NCI-H345 treated with DMSO at 0.1 percent for 48 hours (cell line): ENCODE measurements at regions not wholly inside any gene's neighbourhood (a gene's known extent, or its start where the extent isn't known, plus 50 kb on each side); places are given as distances from the start of the nearest gene placed in this dataset.
"Not testable (repeated sequence)": the region's sequence is repeated elsewhere in the genome, so short reads cannot be mapped to it uniquely, and the experiment has no call there.

Source experiments
- DNase-seq: peaks from one replicate; lab custom pipeline; 2025; ENCODE audit not compliant: unreplicated experiment; lab: John Stamatoyannopoulos, UW

DNA sequence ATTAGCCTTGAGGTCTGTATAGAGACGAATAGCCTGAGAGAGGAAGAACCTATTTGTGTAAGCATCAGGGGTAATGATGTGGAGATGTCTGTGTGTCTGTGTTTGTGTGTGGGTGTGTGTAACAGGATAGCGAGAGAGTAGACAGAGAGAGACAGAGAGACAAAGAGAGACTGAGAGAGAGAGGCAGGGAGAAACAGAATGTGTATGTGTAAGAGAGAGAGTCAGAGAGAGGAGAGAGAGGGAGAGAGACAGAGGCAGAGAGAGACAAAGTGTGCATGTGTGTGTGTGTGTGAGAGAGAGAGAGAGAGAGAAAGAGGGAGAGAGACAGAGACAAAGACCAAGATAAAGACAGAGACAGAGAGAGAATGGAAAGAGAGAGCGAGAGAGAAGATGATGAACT is 396.1 kb downstream of the PAX1 start:
- no peak for DNase-seq

DNA sequence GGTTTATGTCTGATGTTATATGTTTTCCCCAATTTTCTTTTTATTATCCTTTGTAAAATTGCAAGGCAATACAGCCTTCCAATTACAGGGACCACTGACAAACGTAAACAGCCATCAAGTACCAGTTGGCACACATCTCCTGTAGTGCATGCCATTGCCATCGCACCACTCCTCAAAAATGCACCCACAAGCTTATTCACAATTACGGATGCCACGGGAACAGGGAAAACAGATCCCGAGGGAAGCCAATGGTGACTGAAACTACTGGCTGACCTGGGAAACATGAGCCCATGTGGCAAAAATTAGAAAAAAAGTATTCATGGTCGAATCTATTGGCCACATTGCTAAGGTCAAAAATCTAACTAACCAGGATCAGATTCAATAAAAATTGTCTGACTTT is 395.2 kb downstream of the PAX1 start:
- DNase-seq, result no peak

DNA sequence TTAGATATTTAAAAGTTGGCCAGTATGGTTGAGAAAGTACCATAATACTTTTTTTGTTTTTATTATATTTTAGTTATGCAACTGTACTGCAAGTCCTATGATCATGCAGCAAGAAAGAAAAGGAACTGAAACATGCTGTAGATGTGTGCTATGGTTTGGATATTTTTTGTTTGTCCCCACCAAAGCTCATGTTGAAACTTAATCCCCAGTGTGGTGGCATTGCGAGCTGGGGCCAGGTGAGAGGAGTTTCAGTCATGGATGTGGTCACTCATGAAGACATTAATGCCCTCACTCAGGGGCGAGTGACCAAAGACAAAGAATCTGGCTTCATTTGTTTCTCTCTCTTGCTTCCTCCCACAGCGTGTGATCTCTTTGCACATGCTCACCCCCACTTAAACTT is 393.9 kb downstream of the PAX1 start:
- no peak for DNase-seq

DNA sequence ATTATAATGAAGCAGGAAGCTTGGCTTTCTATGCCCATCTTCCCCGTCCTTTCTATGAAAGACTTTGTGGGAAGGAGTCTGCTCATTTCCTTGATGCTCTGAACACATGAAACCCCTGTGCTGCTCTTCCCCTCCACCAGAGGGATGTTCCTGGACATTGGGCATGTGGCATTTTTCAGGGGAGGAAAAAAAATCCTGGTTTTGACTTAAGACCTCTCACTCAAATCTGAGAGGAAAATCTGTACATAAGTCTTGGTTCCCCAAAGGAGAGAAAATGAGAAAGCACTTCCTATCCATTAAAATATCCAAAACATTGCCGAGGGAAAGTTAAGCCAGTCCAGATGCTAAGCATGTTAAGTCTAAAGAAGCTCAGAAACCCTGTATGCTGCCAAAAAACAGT is 393.0 kb downstream of the PAX1 start:
- no peak for DNase-seq

DNA sequence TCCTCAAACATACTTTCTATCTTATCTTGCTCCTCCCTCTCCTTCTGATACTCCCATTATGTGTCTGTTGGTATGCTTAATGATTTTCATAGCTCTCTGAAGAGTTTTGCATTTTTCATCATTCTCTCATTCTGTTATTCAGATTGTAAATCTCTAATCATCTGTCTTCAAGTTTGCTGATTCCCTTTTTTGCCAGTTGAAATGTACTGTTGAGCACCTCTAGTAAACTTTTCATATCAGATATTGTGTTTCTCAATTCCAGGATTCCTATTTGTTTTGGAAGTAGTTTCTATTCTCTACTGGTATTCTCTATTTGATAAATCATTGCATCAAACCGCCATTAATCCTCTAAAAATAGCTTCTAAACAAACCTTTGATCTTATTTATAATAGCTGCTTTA is 387.7 kb downstream of the PAX1 start:
- DNase-seq, result no peak

DNA sequence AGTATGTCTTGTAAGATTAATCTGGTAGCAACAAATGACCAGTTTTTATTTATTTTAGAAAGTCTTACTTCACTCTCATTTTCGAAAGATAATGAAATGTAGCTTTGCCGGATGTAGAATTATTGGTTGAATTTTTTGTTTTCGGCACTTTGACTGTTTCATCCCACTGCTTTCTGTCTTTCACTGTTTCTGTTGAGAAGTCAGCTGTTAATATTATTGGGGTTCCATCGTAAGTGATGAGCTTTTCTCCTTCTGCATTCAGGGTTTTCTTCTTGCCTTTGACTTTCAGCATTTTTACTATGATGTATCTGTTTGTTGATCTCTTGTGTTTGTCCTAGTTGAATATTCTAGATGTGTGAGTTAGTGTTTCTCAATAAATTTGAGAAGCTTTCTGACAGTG is 383.4 kb downstream of the PAX1 start:
- DNase-seq, result no peak

DNA sequence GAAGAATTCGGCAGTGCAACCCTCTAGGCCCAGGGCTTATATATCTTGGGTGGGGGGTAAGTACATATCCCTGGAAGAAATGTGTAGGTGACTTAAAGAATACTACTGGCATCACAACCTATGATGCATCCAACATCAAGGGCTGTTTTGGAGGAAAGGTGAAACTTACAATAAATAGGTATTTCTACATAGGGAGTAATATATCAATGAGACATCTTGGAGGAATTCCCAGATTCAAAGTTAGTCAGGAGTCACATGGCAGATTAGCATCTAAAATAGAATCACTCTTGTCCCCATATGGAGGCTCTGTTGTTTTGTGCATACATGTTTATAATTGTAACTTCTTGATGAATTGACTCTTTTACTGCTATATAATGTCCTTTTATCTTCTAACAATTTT is 375.5 kb downstream of the PAX1 start:
- DNase-seq, result no peak

DNA sequence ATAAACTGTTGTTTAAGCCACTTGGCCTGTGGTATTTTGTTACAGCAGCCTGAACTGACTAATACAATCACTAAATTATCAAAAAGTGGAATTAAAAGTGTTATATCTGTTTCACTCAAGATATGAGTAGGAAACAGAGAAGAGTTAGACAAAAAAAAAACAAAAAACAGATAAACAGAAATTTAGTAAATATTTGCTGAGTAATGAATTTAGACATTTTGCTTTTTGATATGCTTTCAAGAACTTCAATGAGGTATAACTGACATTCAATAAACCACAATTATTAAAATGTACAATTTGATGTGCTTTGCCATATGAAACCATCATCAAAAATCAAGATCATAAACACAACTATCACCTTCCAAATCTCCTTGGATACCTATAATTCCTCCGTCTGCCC is 369.2 kb downstream of the PAX1 start:
- DNase-seq, result no peak

DNA sequence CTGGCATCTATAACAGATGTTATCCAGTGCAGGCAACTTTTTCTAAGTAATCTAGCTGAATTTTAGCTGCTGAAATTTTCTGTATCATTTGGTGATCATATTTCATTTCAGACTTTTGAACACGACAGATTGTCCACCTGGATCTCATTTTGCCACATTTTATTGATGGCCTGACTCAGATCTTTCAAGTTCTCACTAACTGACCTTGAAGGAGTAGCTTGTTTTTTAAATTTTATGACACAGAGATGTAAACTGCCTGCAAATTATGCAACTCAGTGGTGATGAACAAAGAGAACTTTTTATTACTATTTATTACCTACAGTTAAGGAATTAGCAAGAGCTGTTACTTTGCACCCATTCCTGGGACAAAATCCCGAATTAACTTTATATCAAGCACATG is 366.4 kb downstream of the PAX1 start:
- no peak for DNase-seq

DNA sequence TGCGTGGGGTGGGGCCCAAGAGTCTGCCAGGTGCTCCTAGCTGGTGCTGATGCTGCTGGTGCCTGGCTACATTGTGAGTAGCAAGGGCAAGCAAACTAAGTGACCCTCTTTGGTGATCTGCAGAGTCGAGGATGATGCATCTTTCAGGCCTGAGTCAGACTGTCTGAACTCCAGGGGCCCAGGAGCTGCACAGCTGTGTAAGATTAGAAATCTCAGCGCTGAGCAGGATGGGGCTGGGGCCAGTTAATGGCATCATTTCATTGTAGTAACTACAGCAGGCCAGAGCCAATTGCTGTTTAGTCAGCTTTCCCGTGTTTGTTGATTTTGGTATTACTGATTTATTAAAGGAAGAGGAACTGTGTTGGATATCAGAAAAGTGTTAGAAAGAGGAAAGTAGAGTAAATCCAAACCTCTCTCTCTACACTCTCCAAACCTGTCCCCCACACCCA is 365.2 kb downstream of the PAX1 start:
- DNase-seq, result no peak

DNA sequence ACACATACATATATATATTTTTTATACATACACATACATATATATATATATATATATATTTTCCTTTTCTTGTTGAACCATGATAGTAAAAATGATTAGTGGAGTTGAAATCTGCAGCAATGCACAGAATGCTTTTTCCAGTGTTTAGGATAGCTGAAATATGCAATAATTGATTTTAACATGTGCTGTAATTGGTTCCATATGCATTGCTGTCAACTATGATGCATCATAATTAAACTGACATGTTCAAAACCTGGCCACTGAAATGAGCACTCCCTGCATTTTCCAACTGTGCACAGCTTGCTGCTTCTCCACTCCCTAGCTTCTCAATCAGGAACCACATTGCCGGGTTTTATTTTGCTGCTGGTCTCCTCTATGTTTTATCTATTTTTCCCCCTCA is 358.3 kb downstream of the PAX1 start:
- no peak for DNase-seq

DNA sequence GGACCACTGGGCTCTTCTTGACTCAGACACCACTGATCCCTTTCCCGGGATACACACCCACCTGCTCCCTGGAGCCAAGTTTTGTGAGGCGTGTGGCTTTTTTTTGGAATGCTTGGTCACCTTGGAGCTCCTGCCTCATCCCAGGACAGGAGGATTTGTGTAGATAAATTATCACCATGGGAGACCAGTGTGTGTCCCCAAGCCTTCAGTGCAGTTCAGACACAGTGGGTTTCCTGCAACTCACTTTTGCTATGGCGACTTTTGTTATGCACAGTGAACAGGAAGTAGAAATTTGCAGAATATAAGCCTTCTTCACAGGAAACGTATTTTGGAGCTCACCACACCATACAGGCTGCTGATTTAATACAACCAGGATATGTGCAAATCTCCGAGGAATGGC is 357.4 kb downstream of the PAX1 start:
- DNase-seq, result no peak

DNA sequence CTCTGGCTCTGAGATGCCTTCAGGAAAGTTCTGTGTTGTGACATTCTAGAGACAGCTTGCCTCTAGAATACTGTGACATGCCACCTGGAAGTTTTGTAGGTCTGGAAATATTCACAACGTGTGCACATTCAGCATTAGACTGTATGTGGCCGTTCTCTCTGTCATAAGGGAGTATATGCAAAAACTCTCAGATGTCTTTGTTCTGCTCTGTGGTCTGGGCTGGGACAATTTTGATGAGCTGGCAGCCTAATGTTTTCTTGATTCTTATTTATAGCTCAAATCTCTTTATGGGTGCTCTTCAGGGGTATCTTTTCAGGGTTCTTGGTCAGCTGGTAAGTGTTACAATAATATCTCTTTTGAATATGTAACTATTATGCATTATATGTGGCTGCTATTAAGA is 355.1 kb downstream of the PAX1 start:
- DNase-seq, result no peak

DNA sequence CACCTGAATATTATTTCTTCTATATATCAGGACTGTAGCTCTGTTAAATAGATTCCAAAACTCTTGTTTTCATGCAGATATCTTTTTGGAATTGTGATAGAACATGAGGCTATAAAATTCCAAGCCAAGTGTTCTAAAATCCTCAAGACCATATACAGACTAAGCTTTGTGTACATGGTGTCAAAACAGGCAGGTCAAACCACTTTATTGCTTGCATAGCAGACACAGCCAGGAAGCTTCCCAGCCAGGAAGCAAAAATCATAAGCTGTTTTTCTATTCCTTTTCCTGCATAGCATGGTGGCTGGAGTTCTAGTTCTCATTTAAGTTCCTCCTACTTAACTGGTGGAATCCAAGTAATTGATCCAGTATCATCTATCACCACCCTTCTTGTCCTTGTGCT is 353.3 kb downstream of the PAX1 start:
- DNase-seq, result no peak

DNA sequence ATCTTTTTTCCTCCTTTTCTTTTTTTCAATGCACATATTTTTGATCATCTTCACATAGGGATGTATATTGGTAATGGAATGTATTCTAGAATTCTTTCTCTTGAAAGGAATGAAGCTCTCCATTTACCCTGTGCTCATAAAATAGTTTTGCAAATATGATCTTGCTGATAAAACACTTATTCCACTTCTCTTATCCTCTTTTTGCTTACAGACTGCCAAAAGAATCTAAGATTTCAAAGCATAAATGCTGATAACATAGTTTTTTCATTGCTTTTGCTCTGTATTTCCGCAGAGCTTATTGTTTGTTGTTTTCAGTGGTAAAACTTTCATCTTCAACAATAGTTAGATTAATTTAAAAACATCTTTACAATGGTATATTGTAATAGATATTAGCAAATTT is 350.5 kb downstream of the PAX1 start:
- no peak for DNase-seq

DNA sequence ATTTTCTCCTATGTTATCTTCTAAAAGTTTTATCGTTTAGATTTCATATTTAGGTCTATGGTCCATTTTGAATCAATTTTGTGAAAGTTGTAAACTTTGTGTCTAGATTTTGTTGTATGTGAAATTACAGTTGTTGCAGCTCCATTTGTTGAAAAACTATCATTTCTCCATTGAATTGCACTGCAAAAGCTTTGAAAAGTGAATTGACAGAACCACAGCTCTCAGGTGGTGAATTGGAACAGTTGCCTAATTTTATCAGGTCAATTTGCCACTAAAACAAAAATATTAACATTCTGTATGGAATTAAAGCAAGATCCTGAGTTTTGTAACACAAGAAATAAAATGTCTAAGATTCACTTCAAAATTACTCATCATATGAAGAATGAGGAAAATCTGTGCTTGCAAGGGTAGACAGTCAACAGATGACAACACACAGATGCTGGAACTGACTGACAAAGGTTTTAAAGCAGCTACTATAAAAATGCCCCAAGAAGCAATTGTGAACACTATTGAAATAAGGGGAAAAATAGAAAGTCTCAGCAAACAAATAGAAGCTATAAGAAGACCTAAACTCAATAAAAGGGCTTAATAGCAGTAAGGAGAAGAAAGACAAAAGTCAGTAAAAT is 346.7 kb downstream of the PAX1 start:
- no peak for DNase-seq

DNA sequence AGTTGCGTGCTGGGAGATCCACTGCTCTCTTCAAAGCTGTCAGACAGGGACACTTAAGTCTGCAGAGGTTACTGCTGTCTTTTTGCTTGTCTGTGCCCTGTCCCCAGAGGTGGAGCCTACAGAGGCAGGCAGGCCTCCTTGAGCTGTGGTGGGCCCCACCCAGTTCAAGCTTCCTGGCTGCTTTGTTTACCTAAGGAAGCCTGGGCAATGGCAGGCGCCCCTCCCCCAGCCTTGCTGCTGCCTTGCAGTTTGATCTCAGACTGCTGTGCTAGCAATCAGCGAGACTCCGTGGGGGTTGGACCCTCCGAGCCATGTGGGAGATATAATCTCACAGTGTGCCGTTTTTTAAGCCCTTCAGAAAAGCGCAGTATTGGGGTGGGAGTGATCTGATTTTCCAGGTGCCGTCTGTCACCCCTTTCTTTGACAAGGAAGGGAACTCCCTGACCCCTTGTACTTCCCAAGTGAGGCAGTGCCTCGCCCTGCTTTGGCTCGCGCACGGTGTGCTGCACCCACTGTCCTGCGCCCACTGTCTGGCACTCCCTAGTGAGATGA is 340.6 kb downstream of the PAX1 start:
- DNase-seq, result not testable (repeated sequence)

DNA sequence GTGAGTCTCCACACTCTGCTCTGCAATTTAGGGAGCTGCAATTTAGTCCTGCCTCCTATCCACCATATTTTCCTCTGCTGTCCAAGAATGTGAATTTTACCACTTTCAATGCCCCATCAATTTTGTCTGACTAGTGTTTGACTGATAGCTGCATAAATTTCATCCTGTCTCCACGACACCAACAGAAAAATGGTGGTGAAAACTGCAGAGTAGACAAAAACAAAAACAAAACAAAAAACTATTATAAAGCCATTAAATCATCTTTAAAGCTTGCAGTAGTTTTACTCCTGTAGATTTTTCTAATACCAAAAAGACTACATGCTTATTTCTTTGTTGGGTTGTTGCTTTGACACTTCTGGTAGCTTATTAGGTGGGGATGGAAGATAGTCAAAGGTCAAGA is 322.0 kb downstream of the PAX1 start:
- no peak for DNase-seq

DNA sequence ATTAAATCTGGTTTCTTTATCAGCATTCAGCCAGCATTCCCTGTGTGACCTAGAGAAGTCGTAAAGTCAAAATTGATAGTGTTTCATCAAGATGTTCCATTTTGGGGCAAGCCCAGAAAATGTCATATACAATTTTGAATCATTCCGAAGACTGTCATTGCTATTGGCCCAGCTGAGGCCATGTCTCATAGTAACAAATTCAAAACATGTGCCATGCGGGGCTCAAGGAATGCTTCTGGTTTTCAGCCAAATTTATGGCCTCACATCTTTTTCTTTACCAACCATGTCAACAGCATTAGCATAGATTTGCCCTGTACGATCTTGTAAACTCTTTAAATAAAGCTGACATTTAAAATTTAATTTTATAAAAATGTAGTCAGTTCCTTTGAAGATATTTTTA is 314.7 kb downstream of the PAX1 start:
- DNase-seq, result no peak

DNA sequence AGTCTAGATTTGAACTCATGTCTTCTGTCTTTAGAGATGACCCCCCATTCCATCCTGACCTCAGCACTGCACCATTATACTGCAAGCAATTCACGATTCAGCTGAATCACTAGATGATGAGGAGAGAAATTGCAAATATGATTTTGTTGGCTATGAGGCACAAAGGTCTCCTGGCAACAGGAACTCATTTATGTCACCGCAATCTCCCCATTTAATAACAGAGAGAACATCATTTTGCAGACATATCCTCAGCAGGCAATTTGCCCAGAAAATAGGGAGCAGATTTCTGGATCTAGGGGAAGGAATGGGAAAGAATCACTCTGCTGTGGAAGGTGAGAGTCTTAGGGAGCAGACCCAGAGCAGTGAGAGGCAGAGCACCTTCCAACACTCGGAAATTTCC is 303.0 kb downstream of the PAX1 start:
- DNase-seq, result no peak

DNA sequence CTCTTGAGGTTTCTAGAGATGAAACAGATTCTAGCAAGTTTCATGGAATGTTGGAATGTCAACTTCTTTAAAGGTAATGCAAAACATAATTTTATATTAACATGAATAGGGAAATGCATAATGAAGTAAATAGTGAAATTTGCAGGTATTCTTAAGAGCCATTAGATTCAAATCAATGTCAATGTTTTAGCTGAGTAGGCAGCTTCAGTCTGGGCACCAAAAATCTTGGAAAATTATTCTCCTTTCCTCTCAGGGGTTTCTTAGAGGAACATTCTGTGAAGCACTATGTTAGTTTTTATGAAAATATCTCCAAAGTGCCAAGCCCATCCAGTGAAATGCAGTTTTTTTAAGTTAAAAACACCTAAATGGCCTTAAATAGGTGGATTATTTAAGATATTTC is 300.8 kb downstream of the PAX1 start:
- no peak for DNase-seq

DNA sequence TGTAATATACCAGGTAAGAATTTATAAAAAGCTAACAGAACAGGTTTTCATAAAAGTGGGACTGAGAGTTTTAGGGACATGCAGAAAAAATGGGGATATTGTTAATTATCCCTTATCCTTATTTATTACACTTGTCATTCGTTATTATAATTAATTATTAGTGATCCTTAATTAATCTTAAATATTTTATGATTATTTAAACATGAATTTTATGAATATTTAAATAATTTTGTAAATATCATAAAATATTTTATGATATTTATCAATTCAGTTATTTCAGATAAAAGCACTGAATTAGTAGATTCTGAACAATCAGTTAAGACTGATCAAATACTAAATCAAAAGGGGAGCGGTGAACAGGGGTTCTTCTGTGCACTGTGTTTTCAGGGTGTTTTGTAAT is 300.1 kb downstream of the PAX1 start:
- no peak for DNase-seq

DNA sequence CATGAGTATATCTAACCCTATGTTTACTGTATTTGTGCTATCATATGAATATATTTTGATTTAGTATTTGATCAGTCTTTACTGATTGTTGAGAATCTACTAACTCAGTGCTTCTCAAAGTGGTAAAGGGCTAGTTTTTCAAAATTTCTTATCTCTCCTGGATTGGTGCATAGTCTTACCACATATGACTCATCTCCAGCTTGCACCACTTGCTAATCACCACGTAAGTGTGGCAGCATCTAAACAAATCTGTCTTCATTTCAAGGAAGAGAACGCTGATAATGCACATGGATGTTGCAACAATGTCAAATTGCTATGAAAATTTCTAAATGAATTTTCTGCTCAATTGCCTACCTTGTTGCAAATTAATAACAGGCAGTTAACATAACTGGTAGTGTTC is 299.5 kb downstream of the PAX1 start:
- no peak for DNase-seq
